KOPT-K1 (cell line): ENCODE measurements at regions not wholly inside any gene's neighbourhood (a gene's known extent, or its start where the extent isn't known, plus 50 kb on each side); places are given as distances from the start of the nearest gene placed in this dataset.
"Not testable (repeated sequence)": the region's sequence is repeated elsewhere in the genome, so short reads cannot be mapped to it uniquely, and the experiment has no call there.

Source experiments
- H3K27ac ChIP-seq: fragments of 200-600 bp; sonication (generic); 2 replicates; pipeline ENCODE4 v1.5.1; 2016; ENCODE audit warnings: antibody characterized with exemption, mild to moderate bottlenecking, low read depth, low read length; ENCODE audit not compliant: poor library complexity, severe bottlenecking
- H3K36me3 ChIP-seq: fragments of 200-600 bp; sonication (generic); 2 replicates; pipeline ENCODE4 v1.5.1; 2017; ENCODE audit warnings: antibody characterized with exemption, mild to moderate bottlenecking, low read length, moderate library complexity; ENCODE audit not compliant: insufficient read depth
- H3K9me3 ChIP-seq: fragments of 200-600 bp; sonication (generic); 2 replicates; pipeline ENCODE4 v1.5.1; 2017; ENCODE audit warnings: antibody characterized with exemption, low read length, mild to moderate bottlenecking; ENCODE audit not compliant: insufficient read depth, poor library complexity, severe bottlenecking

- no peak overlapping the region for H3K27ac ChIP-seq
- no peaks in the 10 kb centered on the region for H3K9me3 ChIP-seq
- H3K36me3 ChIP-seq: no peaks in the 10 kb centered on the region
Measured at GRCh38 chr5:167061695-167062094, 1229.8 kb upstream of the WWC1 start.

- no peaks in the 10 kb centered on the region for H3K9me3 ChIP-seq
- no peaks in the 10 kb centered on the region for H3K36me3 ChIP-seq
- no peak overlapping the region for H3K27ac ChIP-seq
Measured at GRCh38 chr5:167063116-167063515, 1228.3 kb upstream of the WWC1 start.

GRCh38 chr5:167063788-167064187 lies 1227.7 kb upstream of the WWC1 start:
- Histone ChIP-seq H3K9me3 (no peaks in the 10 kb centered on the region), H3K27ac (no peak overlapping the region), H3K36me3 (no peaks in the 10 kb centered on the region)

GRCh38 chr5:167064198-167064776 lies 1227.2 kb upstream of the WWC1 start:
- Histone ChIP-seq H3K36me3 (no peaks in the 10 kb centered on the region), H3K27ac (no peak overlapping the region), H3K9me3 (no peaks in the 10 kb centered on the region)

GRCh38 chr5:167065794-167066193 lies 1225.7 kb upstream of the WWC1 start:
- Histone ChIP-seq H3K9me3 (no peaks in the 10 kb centered on the region), H3K27ac (no peak overlapping the region), H3K36me3 (no peaks in the 10 kb centered on the region)

- Histone ChIP-seq H3K36me3 (no peaks in the 10 kb centered on the region), H3K27ac (no peak overlapping the region), H3K9me3 (no peaks in the 10 kb centered on the region)
Measured at GRCh38 chr5:167071981-167072610, 1219.3 kb upstream of the WWC1 start.

DNA sequence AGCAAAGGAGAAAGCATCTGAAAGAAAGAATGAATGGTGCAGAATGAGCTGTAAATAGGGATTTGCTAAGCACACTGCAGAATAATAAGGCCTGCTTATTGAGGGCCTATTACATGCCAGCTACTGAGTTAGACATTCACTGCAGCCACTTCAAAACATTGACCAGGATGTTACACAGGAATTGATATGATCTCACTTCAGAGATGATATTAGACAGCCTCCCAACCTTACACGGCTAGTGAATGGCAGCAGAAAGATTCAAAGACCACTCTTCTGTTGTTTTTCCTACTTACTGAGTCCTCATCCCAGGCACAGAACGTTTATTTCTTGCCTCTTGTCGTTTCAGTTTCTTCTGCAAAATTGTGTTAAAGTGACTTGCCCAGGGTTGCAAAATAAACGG lies 1209.9 kb upstream of the WWC1 start:
- no peaks in the 10 kb centered on the region for H3K9me3 ChIP-seq
- no peaks in the 10 kb centered on the region for H3K36me3 ChIP-seq
- H3K27ac ChIP-seq: no peak overlapping the region

DNA sequence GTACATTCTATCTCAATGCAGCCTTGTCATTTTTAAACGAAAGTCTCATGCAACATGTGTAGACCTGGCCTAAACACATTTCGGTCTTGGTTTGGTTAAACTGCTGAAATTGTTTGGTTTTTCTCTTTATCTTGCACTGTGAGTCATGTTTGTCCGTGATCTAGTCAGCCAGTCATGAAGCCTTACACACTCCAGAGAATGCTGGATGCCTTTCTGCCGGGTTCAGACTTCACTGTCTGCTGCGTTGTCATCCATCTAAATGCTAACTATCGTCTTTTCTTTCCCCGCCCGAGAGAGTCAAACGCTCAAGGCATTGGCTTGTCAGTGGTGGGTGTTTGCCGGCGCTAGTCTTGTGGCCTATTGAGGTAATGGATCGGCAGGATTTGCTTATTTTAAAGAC lies 1194.6 kb upstream of the WWC1 start:
- Histone ChIP-seq H3K36me3 (no peaks in the 10 kb centered on the region), H3K9me3 (no peaks in the 10 kb centered on the region), H3K27ac (no peak overlapping the region)

DNA sequence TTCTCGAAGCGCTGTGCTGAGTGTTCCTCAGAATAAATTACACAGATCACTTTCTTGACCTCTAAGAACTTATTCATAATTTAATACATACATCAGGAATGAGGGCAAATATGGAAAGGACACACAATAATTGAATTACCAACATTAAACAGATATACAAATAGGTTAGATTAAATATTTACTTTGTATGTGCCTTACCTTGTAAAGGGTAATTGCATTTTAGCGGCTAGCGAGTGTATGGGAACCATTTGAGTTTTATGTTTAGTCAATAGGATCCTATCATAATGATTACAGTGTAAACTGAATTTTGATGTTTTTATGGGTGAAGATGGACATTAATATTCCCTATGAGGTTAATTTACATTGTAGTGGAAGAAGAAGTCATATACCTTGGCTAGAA lies 1187.1 kb upstream of the WWC1 start:
- Histone ChIP-seq H3K36me3 (no peaks in the 10 kb centered on the region), H3K9me3 (no peaks in the 10 kb centered on the region), H3K27ac (no peak overlapping the region)

DNA sequence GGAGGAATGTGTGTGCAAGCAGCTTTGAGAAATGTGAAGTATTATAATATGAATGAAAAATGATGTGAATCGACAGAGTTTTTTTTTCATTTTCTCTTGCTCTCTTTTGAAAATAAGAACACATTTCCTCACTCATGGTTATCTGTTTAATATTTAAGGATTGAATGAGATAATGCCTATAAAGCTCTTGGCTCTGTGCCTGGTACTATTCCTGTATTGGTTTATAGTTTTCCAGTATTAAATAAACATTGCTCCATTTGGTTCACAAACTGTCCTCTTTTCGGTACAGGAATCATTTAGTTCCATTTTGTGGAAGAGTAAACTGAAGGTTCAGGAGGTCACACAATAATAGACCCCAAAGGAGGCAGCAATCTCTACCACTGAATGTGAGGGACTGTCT lies 1185.5 kb upstream of the WWC1 start:
- H3K27ac ChIP-seq: no peak overlapping the region
- H3K36me3 ChIP-seq: no peaks in the 10 kb centered on the region
- H3K9me3 ChIP-seq: no peaks in the 10 kb centered on the region

- no peaks in the 10 kb centered on the region for H3K9me3 ChIP-seq
- no peaks in the 10 kb centered on the region for H3K36me3 ChIP-seq
- no peak overlapping the region for H3K27ac ChIP-seq
Measured at GRCh38 chr5:167107684-167108083, 1183.8 kb upstream of the WWC1 start.

DNA sequence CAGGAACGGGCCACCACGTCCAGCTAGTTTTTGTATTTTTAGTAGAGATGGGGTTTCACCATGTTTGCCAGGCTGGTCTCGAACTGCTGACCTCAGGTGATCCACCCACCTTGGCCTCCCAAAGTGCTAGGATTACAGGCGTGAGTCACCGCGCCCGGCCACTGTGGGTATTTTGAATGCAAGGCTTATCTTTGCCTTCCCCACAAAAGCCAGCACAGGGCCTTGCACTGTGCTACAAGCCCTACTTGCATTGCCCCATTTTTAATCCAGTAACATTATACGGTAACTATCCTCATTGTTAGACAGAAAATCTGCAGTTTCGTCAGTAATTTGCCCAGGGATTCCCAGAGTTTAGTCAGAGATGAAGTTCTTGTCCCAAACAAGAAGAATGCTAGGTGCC lies 1183.2 kb upstream of the WWC1 start:
- H3K27ac ChIP-seq, H3K9me3 ChIP-seq: not testable (repeated sequence)

GRCh38 chr5:167112556-167112955 lies 1178.9 kb upstream of the WWC1 start:
- H3K27ac ChIP-seq: no peak overlapping the region
- no peaks in the 10 kb centered on the region for H3K9me3 ChIP-seq
- H3K36me3 ChIP-seq: no peaks in the 10 kb centered on the region

More for the DNA sequence above, 1183.2 kb upstream of the WWC1 start:
- not testable (repeated sequence) for H3K36me3 ChIP-seq

DNA sequence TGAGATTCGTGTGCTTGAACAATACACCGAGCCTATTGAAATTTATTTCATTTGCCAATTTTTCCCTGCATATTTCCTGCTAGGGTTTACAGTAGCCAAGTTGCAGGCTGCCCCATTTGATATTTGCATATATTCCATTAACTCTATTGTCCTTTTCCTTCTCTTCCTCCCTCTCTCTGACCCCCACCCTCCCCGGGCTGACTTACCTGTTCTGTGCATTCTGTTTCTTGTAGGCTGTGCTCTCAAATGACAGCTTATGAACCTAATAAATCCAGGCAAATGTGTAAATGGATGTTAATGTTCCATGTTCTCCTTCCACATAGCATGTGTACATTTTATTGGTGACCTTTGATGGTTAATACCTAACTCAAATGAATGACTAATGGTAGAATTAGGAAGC lies 1169.2 kb upstream of the WWC1 start:
- H3K27ac ChIP-seq: no peak overlapping the region
- H3K36me3 ChIP-seq: no peaks in the 10 kb centered on the region
- H3K9me3 ChIP-seq: no peaks in the 10 kb centered on the region

- H3K36me3 ChIP-seq: no peaks in the 10 kb centered on the region
- H3K27ac ChIP-seq: no peak overlapping the region
- no peaks in the 10 kb centered on the region for H3K9me3 ChIP-seq
Measured at GRCh38 chr5:167123126-167123525, 1168.3 kb upstream of the WWC1 start.

- Histone ChIP-seq H3K27ac (no peak overlapping the region), H3K36me3 (no peaks in the 10 kb centered on the region), H3K9me3 (no peaks in the 10 kb centered on the region)
Measured at GRCh38 chr5:167128581-167128980, 1162.9 kb upstream of the WWC1 start.
